ENCODE measurements at regions not wholly inside any gene's neighbourhood (a gene's known extent, or its start where the extent isn't known, plus 50 kb on each side); places are given as distances from the start of the nearest gene placed in this dataset.
A peak's percentile ranks its signal among the peaks of the same experiment; 100 is the strongest.

- no peak for DNase-seq
Observed at GRCh38 chr4:167713756-167714155, 378.6 kb upstream of the ANXA10 start.

GRCh38 chr4:167715176-167715575 is 377.2 kb upstream of the ANXA10 start:
- DNase-seq, result no peak

GRCh38 chr4:167717495-167717894 is 374.8 kb upstream of the ANXA10 start:
- no peak for DNase-seq

- no peak for DNase-seq
Observed at GRCh38 chr4:167721617-167722486, 370.5 kb upstream of the ANXA10 start.

GRCh38 chr4:167722487-167722808 is 369.9 kb upstream of the ANXA10 start:
- DNase-seq, result no peak

- DNase-seq, result no peak
Observed at GRCh38 chr4:167724941-167725340, 367.4 kb upstream of the ANXA10 start.

GRCh38 chr4:167730769-167731168 is 361.6 kb upstream of the ANXA10 start:
- DNase-seq, result no peak

GRCh38 chr4:167745024-167745687 is 347.2 kb upstream of the ANXA10 start:
- no peak for DNase-seq

- no peak for DNase-seq
Observed at GRCh38 chr4:167767281-167767680, 325.1 kb upstream of the ANXA10 start.

GRCh38 chr4:167774646-167775045 is 317.7 kb upstream of the ANXA10 start:
- DNase-seq, result no peak

GRCh38 chr4:167775375-167775774 is 317.0 kb upstream of the ANXA10 start:
- DNase-seq, result no peak

- DNase-seq, result no peak
Observed at GRCh38 chr4:167779280-167779679, 313.1 kb upstream of the ANXA10 start.

GRCh38 chr4:167779864-167780263 is 312.5 kb upstream of the ANXA10 start:
- DNase-seq, result no peak

GRCh38 chr4:167784826-167785225 is 307.5 kb upstream of the ANXA10 start:
- peak; percentile 19 for DNase-seq

- DNase-seq, result no peak
Observed at GRCh38 chr4:167785523-167785922, 306.8 kb upstream of the ANXA10 start.

- DNase-seq, result no peak
Observed at GRCh38 chr4:167786504-167786903, 305.8 kb upstream of the ANXA10 start.

- no peak for DNase-seq
Observed at GRCh38 chr4:167787231-167787630, 305.1 kb upstream of the ANXA10 start.

GRCh38 chr4:167802463-167803212 is 289.7 kb upstream of the ANXA10 start:
- no peak for DNase-seq

GRCh38 chr4:167811958-167812357 is 280.4 kb upstream of the ANXA10 start:
- no peak for DNase-seq

- no peak for DNase-seq
Observed at GRCh38 chr4:167826281-167826680, 266.1 kb upstream of the ANXA10 start.

- DNase-seq, result no peak
Observed at GRCh38 chr4:167831855-167832254, 260.5 kb upstream of the ANXA10 start.

- no peak for DNase-seq
Observed at GRCh38 chr4:167838686-167839085, 253.7 kb upstream of the ANXA10 start.

GRCh38 chr4:167842487-167842886 is 249.8 kb upstream of the ANXA10 start:
- no peak for DNase-seq

- DNase-seq, result no peak
Observed at GRCh38 chr4:167854881-167855280, 237.5 kb upstream of the ANXA10 start.
